ENCODE measurements at regions not wholly inside any gene's neighbourhood (a gene's known extent, or its start where the extent isn't known, plus 50 kb on each side); places are given as distances from the start of the nearest gene placed in this dataset.

GRCh38 chr13:86946734-86947133 is 724.4 kb upstream of the SLITRK5 start:
- DNase-seq (ENCODE audit: low spot score) = no peak

- DNase-seq (ENCODE audit: low spot score) = no peak
Observed at GRCh38 chr13:86954341-86954740, 716.8 kb upstream of the SLITRK5 start.

GRCh38 chr13:86960876-86961275 is 710.3 kb upstream of the SLITRK5 start:
- DNase-seq (ENCODE audit: low spot score) = no peak

DNA sequence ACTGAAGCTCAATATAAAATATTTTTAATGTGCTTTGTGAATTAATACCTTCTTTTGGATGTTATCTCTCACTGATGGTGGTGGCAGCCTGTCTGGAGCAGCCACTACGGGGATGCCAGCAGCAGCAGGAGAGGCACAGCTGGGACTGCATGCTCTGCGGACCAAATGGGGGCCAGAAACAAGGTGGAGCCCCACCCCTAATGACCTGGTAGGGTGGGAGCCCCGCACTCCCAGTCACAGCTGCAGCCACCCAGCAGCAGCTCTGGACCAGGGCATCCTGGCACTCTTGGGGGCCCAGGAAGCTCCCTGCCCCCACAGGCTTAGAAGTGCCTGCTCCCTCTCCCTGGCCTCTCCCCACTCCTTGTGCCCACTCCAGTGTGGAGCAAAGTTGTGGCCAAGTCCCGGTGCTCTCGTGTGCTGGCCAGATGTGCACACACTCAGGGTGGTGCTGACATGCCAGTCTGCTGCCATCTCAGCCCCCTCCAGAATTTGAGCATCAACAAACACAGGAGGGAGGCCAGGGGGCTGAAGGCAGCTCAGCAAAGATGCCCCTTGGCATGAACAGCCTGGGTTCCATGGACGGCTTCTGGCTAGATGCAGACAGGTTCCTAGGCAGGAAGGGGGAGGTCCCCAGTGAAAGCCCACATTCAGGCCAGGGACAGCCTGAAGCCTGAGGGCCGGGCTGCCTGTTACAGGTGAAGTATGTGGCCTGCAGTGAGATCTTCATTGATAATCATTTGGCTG is 696.7 kb upstream of the SLITRK5 start:
- no peak for DNase-seq (ENCODE audit: low spot score)

GRCh38 chr13:86974995-86975328 is 696.2 kb upstream of the SLITRK5 start:
- no peak for DNase-seq (ENCODE audit: low spot score)

DNA sequence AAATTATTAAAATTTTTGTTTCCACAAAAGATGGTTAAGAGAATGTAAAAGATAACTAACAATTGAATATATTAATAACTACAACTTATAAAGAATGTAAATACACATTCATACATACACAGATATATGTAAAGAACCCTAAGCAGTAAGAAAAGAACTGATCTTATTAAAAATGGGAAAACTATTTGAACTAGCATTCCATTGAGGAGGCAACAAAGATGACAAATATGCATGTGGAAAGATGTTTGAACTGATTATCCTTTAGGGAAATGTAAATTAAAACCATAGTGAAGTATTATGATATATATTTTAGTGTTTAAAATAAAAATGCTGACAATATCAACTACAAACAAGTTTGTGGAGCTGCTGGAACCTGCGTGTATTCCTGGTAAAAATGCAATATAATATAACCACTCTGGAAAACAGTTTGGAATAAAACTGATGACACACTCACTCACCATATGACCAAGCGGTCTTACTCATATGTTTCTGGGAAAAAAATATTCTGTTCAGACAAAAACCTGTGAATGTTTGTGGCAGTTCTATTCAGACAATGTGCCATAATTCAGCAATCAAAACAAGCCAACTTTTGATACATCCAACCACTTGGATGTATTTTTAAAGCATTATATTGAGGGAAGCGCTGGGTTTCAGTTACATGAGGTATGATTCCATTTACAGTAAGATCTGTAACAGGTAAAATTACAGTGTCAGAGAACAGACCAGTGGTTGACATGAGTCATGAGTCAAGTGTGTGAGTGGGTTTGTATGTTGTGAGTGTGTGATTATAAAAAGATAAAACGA is 694.4 kb upstream of the SLITRK5 start:
- DNase-seq (ENCODE audit: low spot score) = no peak

DNA sequence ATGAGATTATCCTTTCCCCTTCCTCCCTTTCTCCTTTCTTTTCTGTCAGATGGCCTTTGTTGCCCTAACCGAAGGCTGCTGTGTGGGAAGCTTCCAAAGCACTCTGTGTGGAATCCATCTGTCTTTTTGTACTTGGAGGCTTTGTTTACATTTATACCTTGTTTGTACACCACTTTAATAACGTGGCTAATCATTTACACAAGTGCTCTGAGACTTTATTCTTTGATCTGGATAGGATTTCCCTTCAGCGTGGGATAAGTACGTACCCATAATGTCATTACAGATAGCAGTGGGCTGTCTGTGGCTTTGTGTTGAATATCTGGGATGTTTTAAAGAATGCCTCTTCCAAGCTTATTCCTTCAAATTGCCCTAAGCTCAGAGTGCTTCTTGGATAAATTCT is 684.7 kb upstream of the SLITRK5 start:
- no peak for DNase-seq (ENCODE audit: low spot score)

DNA sequence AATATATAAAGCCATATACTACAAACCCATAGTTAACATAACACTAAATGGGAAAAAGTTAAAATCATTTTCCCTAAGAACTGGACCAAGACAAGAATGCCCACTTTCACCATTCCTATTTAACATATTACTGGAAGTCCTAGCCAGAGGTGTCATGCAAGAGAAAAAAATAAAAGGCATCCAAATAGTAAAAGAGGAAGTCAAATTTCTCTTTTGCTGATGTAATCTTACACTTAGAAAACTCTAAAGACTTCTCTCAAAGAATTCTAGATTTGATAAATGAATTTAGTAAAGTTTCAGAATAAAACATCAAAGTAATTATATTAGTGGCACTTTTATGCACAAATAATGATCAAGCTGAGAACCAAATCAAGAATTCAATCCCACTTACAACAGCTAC is 678.9 kb upstream of the SLITRK5 start:
- no peak for DNase-seq (ENCODE audit: low spot score)

- no peak for DNase-seq (ENCODE audit: low spot score)
Observed at GRCh38 chr13:87003265-87003664, 667.9 kb upstream of the SLITRK5 start.

- DNase-seq (ENCODE audit: low spot score) = no peak
Observed at GRCh38 chr13:87005511-87005910, 665.7 kb upstream of the SLITRK5 start.

GRCh38 chr13:87035526-87035925 is 635.6 kb upstream of the SLITRK5 start:
- no peak for DNase-seq (ENCODE audit: low spot score)

DNA sequence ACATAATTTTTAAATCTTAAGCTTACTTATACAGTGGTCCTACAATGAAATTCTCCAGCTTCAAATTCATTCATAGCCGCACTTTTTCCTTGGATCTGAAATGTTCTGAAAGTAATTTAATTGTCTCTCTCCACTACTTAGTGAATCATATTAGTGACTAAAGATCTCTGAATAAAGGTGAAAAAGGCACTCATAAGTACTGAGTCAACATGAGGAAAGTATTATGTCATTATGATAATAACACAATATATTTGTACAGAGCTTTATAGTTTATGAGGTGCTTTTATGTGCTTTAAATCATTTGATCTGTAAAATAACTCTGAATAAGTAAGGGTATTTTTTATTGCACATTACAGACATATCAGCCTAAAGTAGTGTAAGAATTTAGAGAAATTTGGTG is 628.2 kb upstream of the SLITRK5 start:
- DNase-seq (ENCODE audit: low spot score) = no peak

- DNase-seq (ENCODE audit: low spot score) = no peak
Observed at GRCh38 chr13:87052731-87053130, 618.4 kb upstream of the SLITRK5 start.

GRCh38 chr13:87057807-87058520 is 613.2 kb upstream of the SLITRK5 start:
- DNase-seq (ENCODE audit: low spot score) = no peak

DNA sequence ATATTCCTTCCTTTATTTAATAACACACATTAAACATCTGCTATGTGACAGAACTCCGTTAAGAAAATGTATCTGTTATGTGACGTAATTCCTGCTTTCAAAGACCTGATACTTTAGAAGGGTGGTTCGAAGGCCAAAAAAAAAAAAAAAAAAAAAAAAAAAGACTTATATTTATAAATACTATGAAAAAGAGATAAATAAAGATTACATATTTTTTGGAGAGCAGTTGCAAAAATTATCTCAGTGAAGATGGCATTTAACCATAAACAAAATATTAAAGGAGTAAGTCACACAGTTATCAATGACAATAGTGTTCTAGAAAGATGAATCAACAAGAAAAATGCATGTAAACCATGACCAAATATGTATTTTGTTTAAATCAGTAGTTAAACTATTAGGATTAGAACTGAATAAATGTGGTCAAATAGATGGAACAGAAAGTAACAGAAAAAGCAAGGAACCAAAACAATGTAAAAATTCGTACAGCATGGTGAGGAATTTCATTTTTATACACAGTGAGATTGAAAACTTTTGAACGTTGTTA is 612.3 kb upstream of the SLITRK5 start:
- DNase-seq (ENCODE audit: low spot score) = no peak

- no peak for DNase-seq (ENCODE audit: low spot score)
Observed at GRCh38 chr13:87078947-87079795, 592.0 kb upstream of the SLITRK5 start.

DNA sequence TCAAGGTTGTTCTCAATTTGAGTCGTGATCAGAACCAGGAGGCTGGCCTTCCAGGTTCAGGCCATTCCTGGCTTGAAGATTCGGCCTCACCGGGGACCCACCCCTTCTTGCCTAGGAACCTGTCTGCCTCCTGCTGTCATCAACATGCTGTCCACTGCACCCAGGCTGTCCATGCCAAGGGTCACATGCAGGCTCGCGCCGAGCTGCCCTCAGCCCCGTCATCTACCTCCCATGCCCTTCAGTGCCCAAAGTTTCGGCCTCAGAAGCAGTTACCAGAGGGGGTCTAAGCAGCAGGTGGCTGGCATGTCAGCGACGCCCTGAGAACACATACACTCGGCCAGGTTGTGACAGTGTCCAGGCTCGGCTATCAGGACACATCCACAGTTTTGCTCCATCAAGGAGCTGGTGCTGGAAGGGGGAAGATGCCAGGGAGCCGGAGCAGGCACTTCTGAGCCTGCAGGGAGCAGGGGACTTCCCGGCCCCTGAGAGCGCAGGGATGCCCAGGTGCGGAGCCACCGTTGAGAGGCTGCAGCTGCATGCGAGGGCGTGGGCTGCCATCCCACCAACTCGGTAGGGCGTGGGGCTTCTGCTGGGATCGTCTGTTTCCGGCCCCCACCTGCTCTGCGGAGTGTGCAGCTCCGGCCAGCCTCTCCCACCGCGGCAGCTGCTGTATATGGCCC is 590.9 kb upstream of the SLITRK5 start:
- no peak for DNase-seq (ENCODE audit: low spot score)

DNA sequence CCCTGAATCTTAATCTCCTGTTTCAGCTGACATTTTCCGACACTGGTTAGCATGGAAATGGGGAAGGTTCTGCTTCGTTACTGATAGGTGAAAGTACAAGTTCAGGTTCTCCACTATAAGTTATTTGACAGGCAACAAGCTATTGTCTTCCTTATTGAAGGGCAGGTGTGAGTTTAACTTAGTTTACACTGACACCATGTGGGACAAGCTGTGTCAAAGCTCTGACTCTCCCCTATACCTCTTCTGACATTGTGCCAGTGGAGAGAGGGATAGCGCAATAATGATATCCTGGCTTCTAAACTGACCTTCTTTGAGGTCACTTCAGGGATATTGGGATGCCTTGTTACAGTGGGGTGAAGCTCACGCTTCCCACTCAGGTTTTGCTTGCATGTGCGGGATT is 587.0 kb upstream of the SLITRK5 start:
- no peak for DNase-seq (ENCODE audit: low spot score)

DNA sequence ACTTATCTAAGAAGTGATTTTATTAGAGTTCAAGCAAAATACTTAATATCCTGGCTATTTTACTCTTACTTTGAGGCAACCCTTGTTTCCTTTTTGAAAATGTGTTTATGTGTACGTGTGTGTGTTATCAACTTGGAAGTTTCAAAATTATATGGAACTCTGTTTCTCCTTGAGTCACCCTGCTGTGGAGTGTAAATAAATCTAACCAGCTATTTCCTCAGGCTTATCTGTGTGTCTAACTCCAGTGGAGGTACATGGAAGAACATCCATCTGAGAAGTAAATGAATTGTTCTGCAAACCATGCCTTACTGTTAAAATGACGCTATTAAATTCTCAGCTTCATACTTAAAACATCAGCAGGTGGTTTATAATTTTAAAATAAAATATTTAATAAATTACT is 583.4 kb upstream of the SLITRK5 start:
- no peak for DNase-seq (ENCODE audit: low spot score)

GRCh38 chr13:87089391-87089790 is 581.8 kb upstream of the SLITRK5 start:
- DNase-seq (ENCODE audit: low spot score) = peak; percentile 50

DNA sequence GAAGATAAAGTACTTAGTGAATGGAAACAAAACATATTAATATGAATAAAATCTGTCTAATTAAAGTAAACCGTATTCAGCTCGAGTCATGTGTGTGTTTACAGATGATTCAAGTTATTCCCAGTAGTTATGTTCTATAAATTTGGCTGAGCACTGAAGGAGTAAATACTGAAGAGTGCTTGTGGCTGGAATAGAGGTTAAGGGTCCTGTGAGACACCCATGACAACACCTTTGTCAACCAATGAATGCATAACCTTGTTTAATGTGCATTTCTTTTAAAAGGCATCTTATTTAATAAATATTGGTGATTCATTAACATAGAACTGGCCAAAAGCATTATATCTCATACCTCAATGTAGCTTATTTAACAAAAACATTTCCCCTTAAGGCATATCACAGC is 577.8 kb upstream of the SLITRK5 start:
- no peak for DNase-seq (ENCODE audit: low spot score)

Data from AG08395 (cell line).